GM12873 (cell line): ENCODE measurements at regions not wholly inside any gene's neighbourhood (a gene's known extent, or its start where the extent isn't known, plus 50 kb on each side); places are given as distances from the start of the nearest gene placed in this dataset.

Source experiments
- CTCF ChIP-seq: IDR thresholded peaks from 2 replicates; pipeline ENCODE4 v1.5.1; 2012; ENCODE audit warnings: low read depth, mild to moderate bottlenecking, moderate library complexity, low read length, control low read depth; ENCODE audit not compliant: insufficient read depth; ENCODE audit errors: missing control alignments

GRCh38 chr3:8112587-8112986 lies 389.0 kb upstream of the LMCD1 start:
- TF ChIP-seq CTCF, result no peak

GRCh38 chr3:8113626-8114025 lies 388.0 kb upstream of the LMCD1 start:
- TF ChIP-seq CTCF, result no peak

- no peak for TF ChIP-seq CTCF
These were observed 372.9 kb upstream of the LMCD1 start for GRCh38 chr3:8128686-8129085.

- TF ChIP-seq CTCF, result no peak
These were observed 365.1 kb upstream of the LMCD1 start for GRCh38 chr3:8136553-8136952.

- TF ChIP-seq CTCF, result no peak
These were observed 358.4 kb upstream of the LMCD1 start for GRCh38 chr3:8143186-8143585.

- no peak for TF ChIP-seq CTCF
These were observed 356.0 kb upstream of the LMCD1 start for GRCh38 chr3:8145661-8146060.

- no peak for TF ChIP-seq CTCF
These were observed 353.9 kb upstream of the LMCD1 start for GRCh38 chr3:8147711-8148110.

GRCh38 chr3:8152821-8153418 lies 348.7 kb upstream of the LMCD1 start:
- TF ChIP-seq CTCF, result peak; percentile 8
